ENCODE measurements at regions not wholly inside any gene's neighbourhood (a gene's known extent, or its start where the extent isn't known, plus 50 kb on each side); places are given as distances from the start of the nearest gene placed in this dataset.

DNA sequence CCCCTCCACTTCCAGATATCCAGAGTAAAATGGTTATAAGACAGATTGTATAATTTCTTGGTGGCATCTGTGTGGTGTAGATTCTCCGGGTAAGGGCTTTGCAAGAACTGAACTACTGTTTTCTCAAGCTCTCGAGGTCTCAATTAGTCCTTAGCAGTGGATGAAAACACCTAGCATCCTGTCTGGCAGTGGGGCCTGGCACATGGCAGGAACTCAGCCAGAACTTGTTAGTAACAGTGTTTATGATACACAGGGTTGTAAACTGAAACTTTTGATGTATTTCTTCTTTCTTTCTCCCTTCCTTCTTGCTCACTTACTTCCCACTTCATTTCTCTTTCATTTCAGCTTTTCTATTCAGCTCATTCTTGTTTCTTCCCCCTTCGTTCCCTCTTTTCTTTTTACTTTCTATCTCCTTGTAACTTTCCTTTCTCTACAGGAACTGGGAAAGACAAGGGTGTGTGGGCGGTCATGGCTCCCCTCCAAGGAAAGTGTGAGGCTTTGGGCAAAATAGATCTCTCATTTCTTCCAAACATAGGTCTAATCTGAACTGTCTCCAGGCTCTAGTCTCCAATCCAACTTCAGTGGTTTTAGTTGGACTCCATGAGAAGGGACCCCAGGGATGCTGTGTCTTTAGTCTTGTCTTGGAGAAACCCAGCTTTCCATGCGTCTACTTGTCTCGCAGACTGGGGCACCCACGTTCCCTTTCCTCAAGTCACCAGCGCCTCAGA, 159.7 kb downstream of the PAH start:
- DNase-seq (ENCODE audit: low spot score), result no peak
- Mint-ChIP-seq H3K27ac (ENCODE audit: unreplicated experiment) (no peak overlapping the region), H3K9me3 (ENCODE audit: unreplicated experiment) (no peaks in the 10 kb centered on the region), H3K4me1 (ENCODE audit: unreplicated experiment) (no peaks in the 10 kb centered on the region), H3K4me3 (ENCODE audit: unreplicated experiment) (no peak overlapping the region), H3K27me3 (ENCODE audit: unreplicated experiment) (no peaks in the 10 kb centered on the region), H3K36me3 (ENCODE audit: low read depth, unreplicated experiment) (no peaks in the 10 kb centered on the region)
- TF ChIP-seq, protein P1, sequence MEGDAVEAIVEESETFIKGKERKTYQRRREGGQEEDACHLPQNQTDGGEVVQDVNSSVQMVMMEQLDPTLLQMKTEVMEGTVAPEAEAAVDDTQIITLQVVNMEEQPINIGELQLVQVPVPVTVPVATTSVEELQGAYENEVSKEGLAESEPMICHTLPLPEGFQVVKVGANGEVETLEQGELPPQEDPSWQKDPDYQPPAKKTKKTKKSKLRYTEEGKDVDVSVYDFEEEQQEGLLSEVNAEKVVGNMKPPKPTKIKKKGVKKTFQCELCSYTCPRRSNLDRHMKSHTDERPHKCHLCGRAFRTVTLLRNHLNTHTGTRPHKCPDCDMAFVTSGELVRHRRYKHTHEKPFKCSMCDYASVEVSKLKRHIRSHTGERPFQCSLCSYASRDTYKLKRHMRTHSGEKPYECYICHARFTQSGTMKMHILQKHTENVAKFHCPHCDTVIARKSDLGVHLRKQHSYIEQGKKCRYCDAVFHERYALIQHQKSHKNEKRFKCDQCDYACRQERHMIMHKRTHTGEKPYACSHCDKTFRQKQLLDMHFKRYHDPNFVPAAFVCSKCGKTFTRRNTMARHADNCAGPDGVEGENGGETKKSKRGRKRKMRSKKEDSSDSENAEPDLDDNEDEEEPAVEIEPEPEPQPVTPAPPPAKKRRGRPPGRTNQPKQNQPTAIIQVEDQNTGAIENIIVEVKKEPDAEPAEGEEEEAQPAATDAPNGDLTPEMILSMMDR (IDR thresholded peaks at IDR 0.05; ENCODE audit: unreplicated experiment), result no peak

DNA sequence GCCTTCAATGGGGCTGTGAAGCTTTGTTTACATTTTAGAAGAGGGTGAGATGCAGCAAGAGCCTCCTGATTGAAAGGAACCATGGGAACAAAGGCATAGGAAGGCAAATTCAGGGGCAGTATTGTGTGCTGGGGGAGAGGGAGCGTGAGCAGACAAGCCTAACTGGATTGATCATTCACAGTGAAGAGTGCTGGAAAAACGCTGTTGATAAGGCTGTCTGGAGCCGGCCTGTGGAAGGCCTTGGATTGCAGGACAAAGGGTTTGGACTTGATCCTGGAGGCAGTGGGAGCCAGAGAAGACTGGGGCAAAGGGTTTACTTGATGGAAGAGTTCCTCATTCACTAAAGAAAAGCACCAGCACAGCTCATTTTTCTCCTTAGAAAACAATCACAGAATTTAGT, 160.5 kb downstream of the PAH start:
- no peaks in the 10 kb centered on the region for H3K4me1 Mint-ChIP-seq (ENCODE audit: unreplicated experiment)
- no peaks in the 10 kb centered on the region for H3K9me3 Mint-ChIP-seq (ENCODE audit: unreplicated experiment)
- no peaks in the 10 kb centered on the region for H3K36me3 Mint-ChIP-seq (ENCODE audit: low read depth, unreplicated experiment)
- H3K27me3 Mint-ChIP-seq (ENCODE audit: unreplicated experiment), result no peaks in the 10 kb centered on the region
- no peak for DNase-seq (ENCODE audit: low spot score)
- TF ChIP-seq, protein P1 (IDR thresholded peaks at IDR 0.05; ENCODE audit: unreplicated experiment), result no peak
- H3K27ac Mint-ChIP-seq (ENCODE audit: unreplicated experiment), result no peak overlapping the region
- no peak overlapping the region for H3K4me3 Mint-ChIP-seq (ENCODE audit: unreplicated experiment)

DNA sequence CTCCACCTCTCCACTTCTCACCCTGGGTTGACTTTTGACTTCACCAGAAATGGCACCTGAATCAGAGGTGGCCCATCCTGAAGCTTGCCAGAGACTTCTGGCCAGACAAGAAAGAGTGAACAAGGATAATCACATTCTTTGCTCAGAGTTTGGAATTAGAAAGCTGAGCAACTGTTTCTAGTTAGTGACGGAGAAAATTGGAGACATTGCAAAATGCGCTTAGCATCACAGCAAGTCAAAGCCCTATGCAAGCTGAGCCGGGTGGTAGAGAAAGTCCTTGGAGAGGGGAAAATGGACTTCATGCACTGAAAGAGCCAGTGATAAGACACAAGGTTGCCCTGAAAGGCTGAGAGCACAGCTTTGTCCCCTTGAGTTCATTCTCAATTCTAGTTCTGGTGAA, 161.8 kb downstream of the PAH start:
- Mint-ChIP-seq H3K36me3 (ENCODE audit: low read depth, unreplicated experiment) (no peaks in the 10 kb centered on the region), H3K9me3 (ENCODE audit: unreplicated experiment) (no peaks in the 10 kb centered on the region), H3K27ac (ENCODE audit: unreplicated experiment) (no peak overlapping the region), H3K27me3 (ENCODE audit: unreplicated experiment) (no peaks in the 10 kb centered on the region), H3K4me1 (ENCODE audit: unreplicated experiment) (no peaks in the 10 kb centered on the region), H3K4me3 (ENCODE audit: unreplicated experiment) (no peak overlapping the region)
- TF ChIP-seq, protein P1 (IDR thresholded peaks at IDR 0.05; ENCODE audit: unreplicated experiment), result no peak
- no peak for DNase-seq (ENCODE audit: low spot score)

- no peaks in the 10 kb centered on the region for H3K4me1 Mint-ChIP-seq (ENCODE audit: unreplicated experiment)
- no peak overlapping the region for H3K4me3 Mint-ChIP-seq (ENCODE audit: unreplicated experiment)
- DNase-seq (ENCODE audit: low spot score), result no peak
- H3K27me3 Mint-ChIP-seq (ENCODE audit: unreplicated experiment), result no peaks in the 10 kb centered on the region
- no peaks in the 10 kb centered on the region for H3K36me3 Mint-ChIP-seq (ENCODE audit: low read depth, unreplicated experiment)
- H3K27ac Mint-ChIP-seq (ENCODE audit: unreplicated experiment), result no peak overlapping the region
- TF ChIP-seq, protein P1 (IDR thresholded peaks at IDR 0.05; ENCODE audit: unreplicated experiment), result no peak
- H3K9me3 Mint-ChIP-seq (ENCODE audit: unreplicated experiment), result no peaks in the 10 kb centered on the region
Measured at GRCh38 chr12:102753802-102754201, 163.2 kb downstream of the PAH start.

GRCh38 chr12:102748704-102749103, 168.3 kb downstream of the PAH start:
- no peaks in the 10 kb centered on the region for H3K36me3 Mint-ChIP-seq (ENCODE audit: low read depth, unreplicated experiment)
- no peak overlapping the region for H3K27ac Mint-ChIP-seq (ENCODE audit: unreplicated experiment)
- peaks cover 3% of the 10 kb centered on the region for H3K27me3 Mint-ChIP-seq (ENCODE audit: unreplicated experiment)
- TF ChIP-seq, protein P1 (IDR thresholded peaks at IDR 0.05; ENCODE audit: unreplicated experiment), result no peak
- DNase-seq (ENCODE audit: low spot score), result no peak
- H3K9me3 Mint-ChIP-seq (ENCODE audit: unreplicated experiment), result no peaks in the 10 kb centered on the region
- no peak overlapping the region for H3K4me3 Mint-ChIP-seq (ENCODE audit: unreplicated experiment)
- no peaks in the 10 kb centered on the region for H3K4me1 Mint-ChIP-seq (ENCODE audit: unreplicated experiment)
